GM19395 (cell line): ENCODE measurements at regions not wholly inside any gene's neighbourhood (a gene's known extent, or its start where the extent isn't known, plus 50 kb on each side); places are given as distances from the start of the nearest gene placed in this dataset.
"Not testable (repeated sequence)": the region's sequence is repeated elsewhere in the genome, so short reads cannot be mapped to it uniquely, and the experiment has no call there.

Source experiments
- ATAC-seq: cut with Tn5 transposase; IDR thresholded peaks from one replicate; pipeline ENCODE4 v1.9.1; 2021; ENCODE audit warnings: mild to moderate bottlenecking, moderate library complexity; ENCODE audit not compliant: unreplicated experiment

DNA sequence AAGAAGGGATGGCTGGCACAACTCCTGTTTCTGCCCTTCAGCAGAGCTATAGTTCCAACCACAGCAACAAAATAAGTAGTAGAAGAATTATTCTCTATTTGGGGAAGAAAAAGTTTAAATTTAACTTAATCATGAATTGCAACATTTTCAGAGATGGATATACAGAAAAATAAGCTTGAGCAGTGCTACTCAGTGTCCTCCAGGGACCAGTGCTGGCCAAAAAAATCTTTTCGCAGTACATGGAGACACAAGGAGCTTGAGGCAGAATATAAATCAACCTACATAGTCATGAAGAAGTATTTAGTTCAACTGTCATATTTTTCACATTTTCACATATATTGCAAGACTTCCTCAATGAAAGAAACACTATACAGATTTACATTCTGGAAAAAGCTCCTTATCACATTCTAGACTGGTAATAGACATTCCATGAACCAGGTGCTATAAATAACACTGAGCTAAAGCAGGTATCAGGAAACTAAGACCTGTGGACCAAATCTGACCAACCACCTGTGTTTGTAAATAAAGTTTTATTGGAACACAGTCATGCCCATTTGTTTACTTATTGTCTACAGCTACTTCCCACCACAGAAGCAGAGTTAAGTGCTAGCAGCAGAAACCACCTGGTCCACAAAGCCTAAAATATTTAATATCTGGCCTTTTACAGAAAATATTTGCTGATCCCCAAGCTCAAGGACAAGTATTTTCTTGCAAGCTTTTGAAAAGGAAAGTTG, 101.9 kb downstream of the RGS21 start:
- no peak for ATAC-seq

DNA sequence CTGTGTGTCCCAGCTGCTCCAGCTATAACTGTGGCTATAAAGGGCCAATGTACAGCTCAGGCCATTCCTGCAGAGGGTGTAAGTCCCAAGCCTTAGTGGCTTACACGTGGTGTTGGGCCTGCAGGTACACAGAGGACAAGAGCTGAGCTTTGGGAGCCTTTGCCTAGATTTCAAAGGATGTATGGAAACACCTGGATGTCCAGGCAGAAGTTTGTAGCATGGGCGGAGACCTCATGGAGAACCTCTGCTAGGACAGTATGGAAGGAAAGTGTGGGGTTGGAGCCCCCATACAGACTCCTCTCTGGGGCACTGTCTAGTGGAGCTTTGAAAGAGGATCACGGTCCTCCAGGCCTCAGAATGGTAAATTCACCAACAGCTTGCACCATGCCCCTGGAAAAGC, 113.9 kb downstream of the RGS21 start:
- ATAC-seq, result no peak

DNA sequence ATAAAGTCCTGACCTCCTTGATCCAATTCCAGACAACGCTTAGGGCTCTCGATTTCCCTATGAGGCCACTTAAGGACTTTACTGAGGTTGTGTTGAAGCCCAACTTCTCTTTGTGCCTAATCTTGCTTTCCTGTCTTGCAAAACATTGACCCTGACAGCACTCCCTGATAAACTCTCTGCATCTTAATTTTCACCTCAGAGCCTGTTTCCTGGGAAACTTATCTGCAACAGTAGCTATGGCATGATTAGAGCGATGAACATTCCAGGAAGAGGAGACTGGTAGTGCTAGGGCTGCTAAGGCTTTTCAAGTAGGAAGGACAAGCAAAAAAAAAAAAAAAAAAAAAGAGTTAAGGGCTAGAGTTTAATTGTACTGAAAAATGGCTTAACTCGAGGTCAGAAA, 118.9 kb downstream of the RGS21 start:
- ATAC-seq, result no peak

DNA sequence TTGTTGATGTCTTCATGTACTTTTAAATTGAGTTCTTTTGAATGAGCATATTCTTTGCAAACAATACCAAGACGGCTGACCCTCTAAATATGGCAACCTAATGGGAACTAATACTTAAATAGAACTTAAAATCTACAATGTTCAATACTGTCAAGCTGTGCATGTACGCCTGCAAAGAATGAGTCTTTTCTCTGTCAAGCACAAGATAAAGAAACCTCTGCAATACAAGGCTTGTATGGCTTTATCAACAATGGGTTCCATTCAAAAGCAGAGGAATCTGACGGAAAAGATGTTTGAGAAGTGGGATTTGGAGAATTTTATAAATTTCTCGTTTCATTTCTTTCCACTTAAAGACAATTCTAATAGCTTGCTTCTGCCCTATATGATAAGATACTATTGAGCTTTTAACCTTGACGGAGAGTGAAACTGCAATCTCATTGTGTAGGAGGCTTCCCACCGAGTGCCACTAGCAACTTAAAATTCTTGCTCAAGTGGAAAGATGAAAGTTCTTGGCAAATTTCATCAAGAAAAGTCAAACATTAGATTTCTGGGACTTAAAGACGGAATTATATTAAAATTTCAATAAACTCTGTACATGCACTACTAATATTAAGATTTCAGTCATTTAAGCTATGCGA, 119.8 kb downstream of the RGS21 start:
- ATAC-seq, result no peak

DNA sequence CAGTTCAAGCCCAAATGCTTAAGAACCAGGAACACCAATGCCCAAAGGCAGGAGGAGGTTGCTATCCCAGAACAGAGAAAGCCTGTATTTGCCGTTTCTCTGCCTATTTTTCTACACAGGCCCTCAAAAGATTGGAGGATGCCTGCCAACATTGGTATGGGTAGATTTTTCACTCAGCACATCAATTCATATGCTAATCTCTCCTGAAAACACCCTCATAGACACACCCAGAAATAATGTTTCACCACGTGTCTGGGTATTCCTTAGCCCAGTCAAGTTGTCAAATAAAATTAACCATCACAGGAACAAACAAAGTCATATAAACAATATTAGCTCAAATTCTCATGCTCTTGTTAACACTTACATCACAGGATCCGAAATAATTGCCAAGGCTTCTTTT, 121.9 kb downstream of the RGS21 start:
- no peak for ATAC-seq

DNA sequence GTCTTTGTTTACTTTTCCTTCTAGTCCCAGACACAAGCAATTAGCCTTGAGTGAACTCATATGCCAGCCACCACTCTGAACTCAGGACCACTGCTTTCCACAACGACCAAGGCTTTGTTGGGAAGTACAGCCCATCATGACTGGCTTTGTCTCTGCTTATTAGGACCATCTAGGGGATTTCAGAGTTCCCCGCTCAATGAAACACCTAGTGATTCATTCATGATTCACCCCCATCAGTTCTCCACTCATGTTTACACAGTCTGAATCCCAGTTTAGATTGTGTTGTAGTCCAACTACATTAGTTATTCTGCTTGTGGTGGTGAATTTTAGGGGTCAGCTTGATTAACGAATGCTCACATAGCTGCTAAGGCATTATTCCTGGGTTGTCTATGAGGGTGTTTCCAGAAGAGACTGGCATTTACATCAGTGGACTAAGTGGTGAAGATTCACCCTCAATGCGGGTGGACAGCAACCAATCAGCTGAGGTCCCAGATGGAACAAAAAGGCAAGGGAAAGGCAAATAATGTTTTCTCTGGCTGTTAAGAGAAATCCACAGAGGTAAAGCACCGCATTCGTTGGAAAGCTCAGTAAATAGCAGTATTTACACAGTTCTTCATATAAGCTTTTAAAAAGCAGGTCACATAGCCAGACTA, 122.7 kb downstream of the RGS21 start:
- no peak for ATAC-seq

DNA sequence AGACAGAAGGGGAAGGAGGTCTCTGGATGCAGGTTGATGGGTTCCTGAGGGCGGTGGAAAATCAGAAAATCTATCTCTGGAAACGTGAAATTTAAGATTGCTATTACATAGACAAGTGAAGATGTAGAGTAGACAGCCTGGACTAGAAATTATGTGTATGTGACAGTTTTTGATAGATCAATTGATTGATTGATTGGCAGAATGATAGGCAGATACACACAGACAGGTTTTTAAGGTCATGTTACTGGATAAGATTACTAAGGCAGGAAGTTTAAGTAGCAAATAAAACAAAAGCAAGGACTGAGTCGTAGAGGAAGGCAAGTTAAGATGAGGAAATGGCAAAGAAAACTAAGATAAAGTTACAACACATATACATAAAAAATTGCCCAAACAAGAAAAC, 124.7 kb downstream of the RGS21 start:
- ATAC-seq, result no peak

DNA sequence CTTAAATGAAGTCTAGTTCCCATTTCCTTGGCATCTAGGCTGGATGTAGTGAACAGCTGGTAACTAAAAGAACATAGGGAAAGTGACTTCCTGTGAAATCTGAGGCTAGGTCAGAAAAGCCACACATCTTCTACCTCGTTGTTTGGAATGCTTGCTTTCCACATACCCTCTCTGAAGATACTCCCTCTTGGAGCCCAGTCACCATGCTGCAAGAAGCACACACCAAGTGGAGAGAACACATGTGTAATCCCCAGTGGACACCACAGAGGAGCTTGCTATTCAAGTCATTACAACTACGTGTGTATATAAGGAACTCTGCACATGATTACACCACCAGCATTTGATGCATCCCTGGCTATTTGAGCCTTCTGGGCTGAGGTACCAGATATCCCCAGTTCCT, 125.9 kb downstream of the RGS21 start:
- no peak for ATAC-seq

DNA sequence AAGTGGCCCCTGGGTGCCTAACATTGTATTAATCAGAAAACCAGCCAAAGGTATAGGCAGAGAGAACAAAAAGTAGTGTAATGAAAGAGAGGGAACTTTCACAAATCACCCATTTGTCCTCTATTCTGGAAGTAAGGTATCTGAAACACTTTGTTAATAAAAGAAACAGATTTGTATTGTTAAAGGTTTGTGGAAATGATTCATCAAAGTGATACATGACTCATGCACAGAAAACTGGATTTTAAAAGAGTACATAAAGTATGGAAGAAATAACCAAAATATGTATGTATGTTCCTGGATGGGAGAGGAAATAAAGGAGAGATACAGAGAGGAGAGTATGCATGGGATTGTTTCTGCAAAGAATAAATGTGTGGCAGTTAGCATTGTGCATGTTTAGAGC, 126.8 kb downstream of the RGS21 start:
- ATAC-seq, result no peak

DNA sequence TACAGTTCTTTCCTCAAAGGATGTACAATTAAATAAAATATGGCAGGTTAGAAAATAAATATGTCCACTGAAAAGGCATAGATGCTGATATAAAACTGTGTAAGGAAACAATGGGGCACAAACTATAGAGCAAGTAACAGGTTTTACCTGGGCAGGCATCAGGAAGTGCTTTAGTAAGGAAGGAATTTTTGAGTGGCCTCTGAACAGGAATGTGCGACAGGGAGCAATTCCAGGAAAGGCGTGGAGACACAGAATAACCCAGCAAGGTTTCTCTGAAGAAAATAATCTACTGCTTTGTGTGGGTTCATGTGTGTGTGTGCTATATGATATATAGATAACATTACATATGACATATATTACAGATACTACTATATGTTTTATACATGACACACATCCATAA, 128.4 kb downstream of the RGS21 start:
- ATAC-seq, result no peak

DNA sequence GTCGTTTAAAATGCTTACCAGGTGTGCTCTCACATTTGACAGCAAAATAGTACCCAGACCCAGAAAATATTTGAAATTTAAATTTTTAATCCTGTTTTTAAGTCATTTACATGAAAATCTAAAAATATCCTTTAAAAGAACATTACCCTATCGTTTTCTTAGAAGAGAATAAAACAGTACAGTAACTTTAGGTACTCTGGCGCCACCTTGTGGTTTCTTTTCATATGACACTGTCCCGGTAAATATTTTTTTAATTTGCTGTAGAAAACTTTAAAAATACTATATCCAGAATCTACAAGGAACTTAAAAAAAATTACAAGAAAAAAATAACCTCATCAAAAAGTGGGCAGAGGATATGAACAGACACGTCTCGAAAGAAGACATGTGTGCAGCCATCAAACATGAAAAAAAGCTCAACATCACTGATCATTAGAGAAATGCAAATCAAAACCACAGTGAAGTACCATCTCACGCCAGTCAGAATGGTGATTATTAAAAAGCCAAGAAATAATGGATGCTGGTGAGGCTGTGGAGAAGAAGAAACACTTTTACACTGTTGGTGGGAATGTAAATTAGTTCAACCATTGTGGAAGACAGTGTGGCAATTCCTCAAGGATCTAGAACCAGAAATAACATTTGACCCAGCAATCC, 129.2 kb downstream of the RGS21 start:
- ATAC-seq, result peak; percentile 81

DNA sequence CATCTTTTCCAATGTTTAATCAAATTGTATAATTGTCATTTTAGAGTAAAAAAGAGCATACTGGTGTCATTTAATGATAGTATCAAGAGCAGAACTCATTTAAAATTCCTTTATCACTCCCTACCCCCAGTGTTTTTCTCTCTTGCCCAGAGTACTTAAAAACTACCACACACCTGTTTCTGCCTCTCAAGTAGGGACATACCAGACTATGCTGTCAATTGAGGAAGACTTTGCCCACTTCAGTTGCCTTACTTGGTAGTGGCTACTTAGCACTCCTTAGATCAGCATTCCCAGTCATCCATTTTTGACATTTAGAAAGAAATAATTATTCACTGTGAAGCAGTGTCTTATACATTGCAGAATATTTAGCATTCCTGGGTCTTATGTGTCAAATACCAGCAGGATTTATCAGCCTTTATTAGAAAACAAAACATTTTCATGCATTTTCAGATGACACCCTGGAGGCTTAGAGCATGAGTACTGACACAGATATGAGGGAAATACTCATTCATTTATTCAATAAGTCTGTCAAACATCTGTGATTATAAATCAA, 127.5 kb upstream of the RGS1 start:
- no peak for ATAC-seq

DNA sequence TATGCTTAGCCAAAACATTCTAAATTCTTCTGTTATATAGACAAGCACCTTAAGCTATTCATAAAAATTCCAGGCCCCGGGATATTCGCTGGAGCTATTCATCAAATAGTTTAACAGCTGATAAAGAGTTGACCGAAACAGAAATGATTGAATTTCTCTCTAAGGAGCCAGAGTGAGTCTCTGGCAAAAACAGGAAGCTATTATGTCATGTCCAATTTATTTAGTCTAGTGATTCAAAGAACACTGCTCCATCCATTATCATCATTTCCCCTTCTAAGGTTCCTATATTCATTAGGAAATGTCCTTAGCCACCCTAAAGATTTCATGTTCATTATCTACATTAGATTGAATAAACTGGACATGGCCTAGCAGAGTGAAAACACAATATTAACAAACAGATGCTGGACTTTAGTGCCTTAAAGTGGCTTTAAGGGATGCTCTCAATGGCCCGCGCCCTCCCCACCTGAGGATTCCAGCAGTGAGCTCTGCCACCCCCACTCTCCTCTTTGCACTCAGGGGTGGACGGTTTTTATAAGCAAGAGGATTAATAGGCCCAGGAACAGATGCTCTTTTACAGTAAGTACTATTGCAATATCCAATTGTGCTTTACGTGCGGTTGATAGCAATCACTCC, 122.1 kb upstream of the RGS1 start:
- ATAC-seq, result no peak

DNA sequence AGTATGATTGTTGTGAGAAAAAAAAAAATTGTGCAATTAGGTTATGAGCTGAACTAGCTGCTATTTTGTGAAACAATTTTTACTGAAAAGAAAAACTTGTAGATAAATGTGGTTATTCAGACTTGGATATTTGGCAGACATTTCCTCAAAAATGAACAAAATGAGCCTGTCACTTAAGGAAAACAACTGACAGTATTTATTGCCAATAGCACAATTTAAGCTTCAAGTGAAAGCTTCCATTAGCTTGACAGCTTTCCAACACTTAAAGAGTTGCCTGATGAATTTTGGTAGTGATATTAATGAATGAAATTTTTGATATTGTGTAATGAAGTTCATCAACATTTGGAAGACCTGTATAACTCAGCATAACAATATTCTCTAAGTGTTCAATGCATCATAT, 116.1 kb upstream of the RGS1 start:
- no peak for ATAC-seq

DNA sequence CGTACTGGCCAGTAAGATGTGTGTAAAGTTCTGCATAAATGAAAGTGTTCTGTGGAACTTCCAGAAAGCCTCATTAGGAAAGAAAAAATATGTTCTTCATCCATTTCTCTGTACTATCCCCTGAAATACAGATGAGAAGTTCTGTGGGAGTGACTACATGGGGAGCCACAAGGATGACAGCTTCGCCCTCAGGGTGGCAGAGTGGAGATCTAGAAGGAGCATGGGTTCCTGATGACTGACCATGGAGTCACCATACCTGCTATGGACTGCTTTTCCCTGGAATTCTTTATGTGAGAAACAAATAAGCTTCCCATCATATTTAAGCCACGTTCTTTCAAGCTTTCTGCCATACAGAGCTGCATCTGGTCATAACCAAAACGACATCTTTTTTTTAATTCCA, 113.9 kb upstream of the RGS1 start:
- no peak for ATAC-seq

DNA sequence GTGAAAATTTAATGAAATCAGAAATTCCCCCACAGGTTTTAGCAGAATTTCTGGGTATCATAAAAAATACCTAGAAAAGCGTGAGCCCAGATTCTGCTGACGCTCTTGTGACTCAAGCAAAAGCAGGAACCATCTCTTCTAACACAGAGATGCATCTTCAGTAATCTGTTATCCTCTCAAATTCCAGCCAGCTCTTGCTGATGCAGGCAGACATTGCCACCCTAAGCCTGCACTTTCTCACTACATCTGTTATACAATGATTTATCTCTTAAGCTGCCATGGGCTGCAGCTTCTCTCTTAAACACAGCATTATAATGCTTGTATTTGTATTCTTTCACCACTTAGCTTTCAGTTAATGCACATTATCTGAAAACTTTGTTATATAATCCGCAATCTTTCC, 113.0 kb upstream of the RGS1 start:
- no peak for ATAC-seq

DNA sequence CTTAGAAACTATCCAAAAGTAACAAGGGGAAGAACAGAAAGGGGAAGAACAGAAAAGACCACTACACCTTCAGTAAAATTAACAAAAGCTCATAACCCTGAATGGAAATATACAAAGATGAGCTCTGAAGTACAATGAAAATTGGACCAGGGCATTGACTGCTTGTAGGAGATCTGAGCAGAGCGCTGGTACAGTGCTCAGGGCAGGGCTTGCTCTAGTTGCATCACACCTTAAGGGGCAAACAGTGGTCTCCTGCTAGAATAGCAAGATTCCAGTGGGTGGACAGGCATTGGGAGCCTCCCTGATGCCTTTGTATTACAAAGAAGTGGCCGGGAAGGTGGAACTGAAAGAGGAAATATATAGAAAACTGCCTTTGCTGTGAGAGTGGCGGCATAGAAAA, 111.9 kb upstream of the RGS1 start:
- no peak for ATAC-seq

DNA sequence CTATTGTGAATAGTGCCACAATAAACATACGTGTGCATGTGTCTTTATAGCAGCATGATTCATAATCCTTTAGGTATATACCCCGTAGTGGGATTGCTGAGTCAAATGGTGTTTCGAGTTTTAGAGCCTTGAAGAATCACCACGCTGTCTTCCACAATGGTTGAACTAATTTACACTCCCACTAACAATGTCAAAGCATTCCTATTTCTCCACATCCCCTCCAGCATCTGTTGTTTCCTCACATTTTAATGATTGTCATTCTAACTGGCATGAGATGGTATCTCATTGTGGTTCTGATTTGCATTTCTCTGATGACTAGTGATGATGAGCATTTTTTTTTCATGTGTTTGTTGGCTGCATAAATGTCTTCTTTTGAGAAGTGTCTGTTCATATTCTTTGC, 110.4 kb upstream of the RGS1 start:
- ATAC-seq, result not testable (repeated sequence)

DNA sequence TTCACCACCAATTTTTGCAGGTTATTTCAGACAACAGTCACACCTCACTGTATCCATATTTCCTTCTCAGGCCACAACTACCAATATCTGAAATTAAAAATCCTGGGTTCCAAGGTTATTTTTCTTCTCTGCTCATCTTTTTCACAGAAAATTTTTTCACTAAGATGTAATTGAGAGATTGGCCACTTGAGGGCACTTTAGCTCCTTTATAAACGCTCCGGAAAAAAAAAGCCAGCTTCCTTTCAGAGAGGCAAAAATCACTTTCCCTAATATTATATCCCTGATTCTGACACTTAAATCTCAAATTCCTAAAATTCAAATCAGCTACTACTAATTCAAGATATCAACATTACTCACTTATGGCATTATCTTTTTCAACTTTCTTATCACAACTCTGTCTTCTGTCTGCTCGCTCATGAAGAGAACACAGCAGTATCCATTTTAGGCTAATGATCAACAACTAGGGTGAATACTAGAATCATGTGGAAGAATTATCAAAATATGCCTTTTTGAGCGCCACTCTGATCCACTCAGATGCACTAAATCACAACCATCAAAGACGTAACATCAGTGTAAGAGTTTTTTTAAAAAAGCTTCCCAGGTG, 101.4 kb upstream of the RGS1 start:
- no peak for ATAC-seq

DNA sequence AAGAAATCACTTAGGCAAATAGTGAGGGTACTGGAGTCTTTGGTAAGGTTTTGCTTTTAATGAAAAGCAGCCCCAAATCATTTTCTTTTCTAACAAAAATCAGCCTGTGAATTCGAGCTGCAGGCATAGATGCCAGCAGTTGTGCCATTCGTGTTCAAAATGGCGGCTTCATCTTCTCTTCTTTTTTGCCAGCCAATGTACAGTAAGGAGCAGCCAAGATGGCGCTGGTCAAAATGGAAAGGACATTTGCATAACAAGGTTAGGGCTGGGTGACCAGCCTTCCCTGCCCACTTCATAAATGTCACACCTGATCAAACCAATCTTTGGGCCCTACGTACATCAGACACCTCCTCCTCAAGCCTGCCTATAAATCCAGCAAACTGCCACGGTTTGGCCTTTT, 100.2 kb upstream of the RGS1 start:
- no peak for ATAC-seq

DNA sequence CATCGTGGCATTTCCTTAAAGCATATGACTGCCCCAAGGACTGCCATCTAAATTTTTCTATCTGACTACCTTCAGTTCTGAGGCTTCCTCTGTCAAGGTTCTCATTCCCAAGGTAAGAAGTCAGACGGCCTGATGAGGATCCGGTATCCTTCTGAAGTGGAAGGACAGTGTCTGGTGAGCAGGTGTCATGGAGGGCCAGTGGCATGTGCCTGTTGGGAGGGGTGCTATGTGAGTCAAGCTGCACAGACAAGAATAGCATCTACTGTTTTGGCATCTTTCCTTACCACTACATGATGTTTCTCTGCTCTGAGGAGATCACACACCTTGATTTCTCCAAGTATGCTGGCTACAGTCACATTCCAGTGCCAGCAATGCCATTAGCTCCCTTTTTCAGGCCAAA, 99.6 kb upstream of the RGS1 start:
- no peak for ATAC-seq
